GM04504 (cell line): ENCODE measurements at regions not wholly inside any gene's neighbourhood (a gene's known extent, or its start where the extent isn't known, plus 50 kb on each side); places are given as distances from the start of the nearest gene placed in this dataset.

Experiments used
- DNase-seq: peaks from one replicate; pipeline ENCODE4 v3.0.0-alpha.2; 2012; ENCODE audit warnings: low read depth

DNA sequence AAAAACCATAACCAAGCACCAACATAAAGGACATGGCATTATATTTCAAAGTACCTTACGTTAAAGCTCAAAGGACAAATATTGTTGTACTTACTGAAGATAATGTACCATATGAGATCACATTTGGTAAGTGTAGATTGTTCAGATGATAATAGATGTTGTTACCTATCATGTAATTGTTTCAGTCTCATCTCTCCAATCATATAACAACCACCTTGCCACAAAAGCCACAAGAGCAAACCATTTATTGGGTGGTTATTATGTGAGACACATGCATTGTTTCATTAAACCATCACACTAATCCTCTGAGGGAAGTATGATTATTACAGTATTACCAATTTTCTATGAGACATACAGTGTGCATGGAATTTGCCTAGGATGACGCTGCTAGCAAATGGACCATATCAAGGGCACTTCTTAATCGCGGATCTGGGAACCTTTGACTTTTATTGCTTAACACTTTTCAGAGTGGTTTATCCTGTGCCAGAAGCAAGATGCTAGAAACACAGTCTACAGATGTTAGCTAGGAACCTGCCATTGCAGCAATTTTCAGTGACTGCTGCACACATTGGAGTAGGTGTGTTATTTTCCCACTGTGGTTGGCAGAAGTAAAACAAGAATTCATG lies 149.8 kb upstream of the AKIRIN2 start:
- no peak for DNase-seq

GRCh38 chr6:87848616-87849015 lies 146.6 kb upstream of the AKIRIN2 start:
- no peak for DNase-seq

GRCh38 chr6:87847830-87848210 lies 145.8 kb upstream of the AKIRIN2 start:
- DNase-seq: no peak

DNA sequence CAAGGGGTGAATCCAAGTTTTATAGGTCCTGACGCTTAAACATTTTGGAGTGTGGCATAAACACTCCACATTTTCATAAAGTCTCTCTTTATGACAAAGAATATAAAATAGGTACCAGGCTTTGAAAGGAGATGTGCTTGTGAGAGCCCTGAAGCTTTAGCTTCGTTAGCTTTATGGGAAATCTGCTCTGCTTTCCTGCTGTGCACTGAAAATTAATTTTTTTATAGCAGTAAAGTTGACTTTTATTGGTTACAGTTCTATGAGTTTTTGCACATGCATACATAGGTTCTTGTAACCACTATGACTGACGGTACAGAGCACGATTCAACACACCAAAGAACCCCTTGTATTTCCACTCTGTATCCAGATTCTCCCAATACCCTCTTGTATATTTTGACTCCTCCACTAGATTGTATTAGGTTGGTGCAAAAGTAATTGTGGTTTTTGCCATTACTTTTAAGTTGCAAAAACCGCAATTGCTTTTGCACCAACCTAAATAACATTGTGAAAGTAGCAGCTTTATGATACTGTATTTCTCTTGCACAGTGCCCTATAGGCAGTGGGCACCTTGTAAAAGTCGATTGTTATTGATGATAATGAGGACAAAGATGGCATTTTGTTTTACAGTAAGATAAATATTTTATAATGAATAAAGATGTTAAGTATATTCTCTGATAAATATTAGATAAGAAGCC lies 145.2 kb upstream of the AKIRIN2 start:
- no peak for DNase-seq

DNA sequence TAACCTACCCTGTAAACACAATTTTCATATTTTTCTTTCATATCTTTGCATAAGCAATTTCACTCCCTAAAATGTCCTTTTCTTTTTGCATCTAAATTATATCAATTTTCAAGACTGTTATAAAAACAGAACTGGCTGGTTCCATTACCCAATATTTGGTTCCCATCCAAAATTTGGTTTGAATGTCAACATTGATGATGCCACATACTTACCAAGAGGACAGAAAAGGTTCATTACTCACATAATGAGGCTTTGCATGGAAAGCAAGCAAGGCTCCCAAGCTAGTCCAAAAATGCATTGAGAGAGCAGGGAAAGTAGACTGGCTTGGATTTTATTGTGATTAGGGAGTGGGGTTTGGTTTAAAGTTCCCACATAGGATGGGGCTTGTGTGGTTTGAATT lies 144.4 kb upstream of the AKIRIN2 start:
- no peak for DNase-seq

GRCh38 chr6:87840324-87840723 lies 138.3 kb upstream of the AKIRIN2 start:
- no peak for DNase-seq

- DNase-seq: no peak
Measured at GRCh38 chr6:87837876-87838275, 135.8 kb upstream of the AKIRIN2 start.

DNA sequence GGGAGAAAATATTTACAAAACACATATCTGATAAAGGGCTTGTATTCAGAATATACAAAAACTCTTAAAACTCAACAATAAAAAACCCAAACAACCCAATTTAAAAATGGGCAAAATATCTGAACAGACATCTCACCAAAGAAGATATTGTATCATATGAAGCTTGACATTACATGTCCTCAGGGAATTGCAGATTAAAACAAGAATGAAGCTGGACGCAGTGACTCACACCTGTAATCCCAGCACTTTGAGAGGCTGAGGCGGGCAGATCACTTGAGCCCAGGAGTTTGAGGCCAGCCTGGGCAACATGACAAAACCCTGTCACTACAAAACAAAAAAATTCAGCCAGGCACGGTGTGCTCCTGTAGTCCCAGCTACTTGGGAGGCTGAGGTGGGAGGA lies 135.4 kb upstream of the AKIRIN2 start:
- no peak for DNase-seq

DNA sequence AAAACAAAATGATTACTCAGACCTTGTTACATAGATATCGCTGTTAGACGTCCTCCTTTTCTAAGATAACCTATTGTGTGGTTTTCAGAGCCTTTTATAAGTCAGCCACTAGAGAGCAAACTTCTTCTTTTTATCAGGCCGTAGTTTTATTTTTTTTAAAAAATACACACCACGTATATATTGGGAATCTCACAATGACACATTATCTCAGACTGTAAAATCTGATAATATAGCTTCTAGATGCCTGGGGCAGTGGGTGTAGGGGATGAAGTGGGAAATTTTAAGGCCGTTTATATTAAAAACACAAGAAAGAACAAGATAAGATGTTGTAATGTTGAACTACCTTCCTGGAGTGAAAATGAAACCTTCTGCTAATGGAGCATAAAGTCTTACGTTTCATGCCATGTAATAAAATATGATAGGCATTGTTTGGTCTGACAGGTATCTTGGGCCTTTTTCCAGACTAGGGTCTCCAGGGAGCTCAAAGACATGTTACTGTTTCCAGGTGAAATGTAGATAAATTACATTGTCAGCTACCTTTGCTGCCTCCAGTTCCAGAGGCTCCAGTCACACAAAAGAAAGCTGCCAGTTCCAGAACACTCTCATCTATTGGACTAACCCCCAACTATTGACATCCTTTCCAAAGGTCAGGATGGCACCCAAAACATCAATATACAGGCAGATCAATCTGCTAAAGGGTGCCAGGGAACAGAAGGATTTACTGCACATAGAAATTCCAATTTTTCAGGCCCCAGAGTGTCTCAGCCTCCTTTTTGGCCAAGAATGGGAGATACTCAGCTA lies 130.2 kb upstream of the AKIRIN2 start:
- DNase-seq: no peak

DNA sequence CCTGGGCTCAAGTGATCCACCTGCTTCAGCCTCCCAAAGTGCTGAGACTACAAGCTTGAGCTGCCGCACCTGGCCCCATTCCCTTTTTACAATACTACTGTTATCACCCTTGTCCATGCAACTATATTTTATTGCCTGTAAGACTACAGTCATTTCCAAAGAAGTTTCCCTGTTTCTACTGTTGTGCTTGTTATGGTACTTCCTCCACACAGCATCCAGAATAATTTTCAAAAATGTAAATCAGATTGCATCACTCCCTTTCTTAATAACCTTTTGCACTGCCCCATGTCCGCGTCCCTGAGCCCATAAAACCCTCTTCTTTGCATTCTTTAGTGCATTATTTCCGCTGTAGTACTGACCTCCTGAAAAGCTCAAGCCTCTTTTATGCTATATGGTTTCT lies 128.9 kb upstream of the AKIRIN2 start:
- no peak for DNase-seq

GRCh38 chr6:87829622-87830121 lies 127.6 kb upstream of the AKIRIN2 start:
- no peak for DNase-seq

DNA sequence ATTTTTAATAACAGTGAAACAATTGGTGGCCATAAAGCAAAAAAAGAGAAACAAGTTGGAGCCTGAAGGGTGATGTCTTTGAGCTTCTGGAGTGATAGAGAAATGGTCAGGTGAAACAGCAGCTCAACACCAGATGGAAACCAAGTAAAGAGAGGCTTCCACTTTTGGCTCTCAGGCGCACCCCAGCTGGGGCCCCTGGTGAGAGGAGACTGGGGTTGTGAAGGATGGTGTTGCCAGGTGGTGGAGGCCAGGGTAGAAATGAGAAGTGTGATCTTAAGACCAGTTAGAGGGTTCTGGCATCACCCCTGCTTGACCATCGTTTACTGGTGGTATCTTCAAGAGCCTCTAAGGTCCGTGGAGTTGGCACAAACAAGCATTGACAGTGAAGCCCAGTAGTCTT lies 126.0 kb upstream of the AKIRIN2 start:
- no peak for DNase-seq

GRCh38 chr6:87827346-87827745 lies 125.3 kb upstream of the AKIRIN2 start:
- no peak for DNase-seq

DNA sequence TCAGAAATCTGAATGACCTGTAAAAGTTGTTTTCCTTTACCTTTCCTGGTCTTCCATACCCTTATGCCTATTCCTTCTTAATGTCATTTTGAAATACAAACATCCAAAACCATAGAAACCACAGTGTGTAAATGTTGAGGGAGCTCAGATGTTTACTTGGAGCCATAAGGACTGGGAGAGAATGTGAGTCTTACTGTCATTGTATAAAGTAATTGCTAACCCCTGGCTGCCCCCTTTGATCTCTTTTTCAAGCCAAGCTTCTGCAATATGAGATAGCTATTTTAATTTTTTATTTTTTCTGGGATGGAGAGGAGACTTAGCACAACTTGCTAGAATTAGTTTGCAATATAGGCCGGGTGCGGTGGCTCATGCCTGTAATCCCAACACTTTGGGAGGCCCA lies 124.4 kb upstream of the AKIRIN2 start:
- no peak for DNase-seq

- no peak for DNase-seq
Measured at GRCh38 chr6:87825821-87826221, 123.8 kb upstream of the AKIRIN2 start.

- no peak for DNase-seq
Measured at GRCh38 chr6:87824958-87825491, 123.0 kb upstream of the AKIRIN2 start.

GRCh38 chr6:87822011-87822410 lies 120.0 kb upstream of the AKIRIN2 start:
- no peak for DNase-seq

DNA sequence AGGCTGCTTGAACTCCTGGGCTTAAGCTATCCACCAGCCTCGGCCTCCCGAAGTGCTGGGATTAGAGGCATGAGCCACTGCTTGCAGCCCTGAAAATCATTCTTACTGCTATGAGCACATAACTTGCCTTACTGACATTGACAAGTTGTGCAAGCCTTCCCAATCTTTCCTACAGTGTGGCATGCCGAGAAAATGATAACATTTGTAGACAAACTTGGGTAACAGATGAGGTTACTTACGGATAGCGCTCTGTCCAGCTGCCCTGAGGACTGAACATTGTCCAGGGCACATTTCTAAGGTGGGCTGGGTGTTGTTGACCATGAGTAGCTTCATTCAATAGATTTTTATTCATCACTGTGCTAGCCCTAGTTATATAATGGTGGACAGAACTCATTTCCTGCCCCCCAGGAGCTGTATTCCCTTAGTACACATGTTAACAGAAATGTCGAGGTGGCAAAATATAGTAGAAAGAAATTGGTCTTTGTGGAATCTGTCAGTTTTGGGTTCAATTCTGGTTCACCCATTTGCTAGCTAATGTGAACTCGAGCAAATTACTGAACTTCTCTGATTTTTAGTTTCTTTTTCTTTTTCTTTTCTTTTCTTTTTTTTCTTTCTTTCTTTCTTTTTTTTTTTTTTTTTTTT lies 118.4 kb upstream of the AKIRIN2 start:
- DNase-seq: no peak

GRCh38 chr6:87817183-87817582 lies 115.2 kb upstream of the AKIRIN2 start:
- DNase-seq: no peak

GRCh38 chr6:87815449-87815848 lies 113.4 kb upstream of the AKIRIN2 start:
- no peak for DNase-seq

GRCh38 chr6:87808005-87808757 lies 106.1 kb upstream of the AKIRIN2 start:
- peak; percentile 56 for DNase-seq

- no peak for DNase-seq
Measured at GRCh38 chr6:87807475-87807874, 105.4 kb upstream of the AKIRIN2 start.
